A549 (cell line): ENCODE measurements at regions not wholly inside any gene's neighbourhood (a gene's known extent, or its start where the extent isn't known, plus 50 kb on each side); places are given as distances from the start of the nearest gene placed in this dataset.

Experiments
- CBX2 ChIP-seq: fragments of 200-600 bp; sonication (generic); IDR thresholded peaks from 2 replicates; pipeline ENCODE4 v1.6.1; 2016; ENCODE audit warnings: low read depth, mild to moderate bottlenecking, borderline replicate concordance
- CTCF ChIP-seq: fragments of >200 bp; sonication (Bioruptor Twin); formaldehyde crosslinking; IDR thresholded peaks from 3 replicates; pipeline ENCODE4 v1.5.1; 2016
- GATA3 ChIP-seq: IDR thresholded peaks from 2 replicates; pipeline ENCODE4 v1.6.1; 2012; ENCODE audit warnings: borderline replicate concordance
- PHF8 ChIP-seq: fragments of 200-600 bp; sonication (generic); IDR thresholded peaks from 2 replicates; pipeline ENCODE4 v1.6.1; 2016; ENCODE audit warnings: low read depth, mild to moderate bottlenecking, antibody characterized with exemption, moderate library complexity, borderline replicate concordance
- POLR2A ChIP-seq: IDR thresholded peaks from 2 replicates; pipeline ENCODE4 v1.6.1; 2012; ENCODE audit warnings: mild to moderate bottlenecking, low read length
- POLR2AphosphoS2 ChIP-seq: conservative IDR thresholded peaks from 2 replicates; pipeline ENCODE4 v1.6.1; 2012; ENCODE audit warnings: low read length, improper control_type of control experiment, inconsistent platforms
- TP53 ChIP-seq: fragments of 250-450 bp; sonication (Bioruptor Pico); IDR thresholded peaks from 2 replicates; pipeline ENCODE4 v1.5.0; 2021; ENCODE audit warnings: mild to moderate bottlenecking, moderate library complexity
- ZNF302 ChIP-seq: fragments of 250-450 bp; sonication (Bioruptor Pico); IDR thresholded peaks from 2 replicates; pipeline ENCODE4 v1.9.0; 2021; ENCODE audit warnings: inconsistent platforms, mild to moderate bottlenecking, moderate library complexity
- TF ChIP-seq, protein P1 (sequence below): IDR thresholded peaks from 2 replicates; pipeline ENCODE4 v1.6.1; 2012
- TF ChIP-seq, protein P2 (sequence below): fragments of 450-650 bp; IDR thresholded peaks from 2 replicates; pipeline ENCODE4 v1.6.1; 2014; ENCODE audit warnings: antibody characterized with exemption

GRCh38 chr1:192916021-192916420 is 107.2 kb downstream of the RGS2 start:
- TF ChIP-seq, protein P1, sequence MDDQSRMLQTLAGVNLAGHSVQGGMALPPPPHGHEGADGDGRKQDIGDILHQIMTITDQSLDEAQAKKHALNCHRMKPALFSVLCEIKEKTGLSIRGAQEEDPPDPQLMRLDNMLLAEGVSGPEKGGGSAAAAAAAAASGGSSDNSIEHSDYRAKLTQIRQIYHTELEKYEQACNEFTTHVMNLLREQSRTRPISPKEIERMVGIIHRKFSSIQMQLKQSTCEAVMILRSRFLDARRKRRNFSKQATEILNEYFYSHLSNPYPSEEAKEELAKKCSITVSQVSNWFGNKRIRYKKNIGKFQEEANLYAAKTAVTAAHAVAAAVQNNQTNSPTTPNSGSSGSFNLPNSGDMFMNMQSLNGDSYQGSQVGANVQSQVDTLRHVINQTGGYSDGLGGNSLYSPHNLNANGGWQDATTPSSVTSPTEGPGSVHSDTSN: no peak
- TF ChIP-seq PHF8 (no peak), TP53 (CRISPR knock-in tag) (no peak), CBX2 (no peak), GATA3 (no peak), ZNF302 (CRISPR knock-in tag) (no peak), CTCF (no peak), POLR2AphosphoS2 (no peak), POLR2A (no peak)
- TF ChIP-seq, protein P2, sequence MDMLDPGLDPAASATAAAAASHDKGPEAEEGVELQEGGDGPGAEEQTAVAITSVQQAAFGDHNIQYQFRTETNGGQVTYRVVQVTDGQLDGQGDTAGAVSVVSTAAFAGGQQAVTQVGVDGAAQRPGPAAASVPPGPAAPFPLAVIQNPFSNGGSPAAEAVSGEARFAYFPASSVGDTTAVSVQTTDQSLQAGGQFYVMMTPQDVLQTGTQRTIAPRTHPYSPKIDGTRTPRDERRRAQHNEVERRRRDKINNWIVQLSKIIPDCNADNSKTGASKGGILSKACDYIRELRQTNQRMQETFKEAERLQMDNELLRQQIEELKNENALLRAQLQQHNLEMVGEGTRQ: no peak
